Liver (tissue), 8 donors: ENCODE measurements at regions not wholly inside any gene's neighbourhood (a gene's known extent, or its start where the extent isn't known, plus 50 kb on each side); places are given as distances from the start of the nearest gene placed in this dataset.

ENCODE experiments used
- DNase-seq: peaks from one replicate; pipeline ENCODE4 v3.0.0-alpha.2; 2017; ENCODE audit warnings: low spot score
- H3K27ac ChIP-seq, 2 donors: one replicate each; pipeline ENCODE4 v1.7.0; 2013; ENCODE audit warnings: inconsistent platforms in 2 of 2, low read length in 2 of 2, control low read depth in 1 of 2, low read depth in 1 of 2, mild to moderate bottlenecking in 1 of 2
- H3K27me3 ChIP-seq, 4 donors: one replicate each; pipeline versions ENCODE4 v1.6.1 to v1.7.0; 2013; ENCODE audit warnings: low read length in 3 of 4, inconsistent platforms in 1 of 4, mild to moderate bottlenecking in 1 of 4, moderate library complexity in 1 of 4; ENCODE audit not compliant: control insufficient read depth in 4 of 4, insufficient read depth in 4 of 4
- H3K36me3 ChIP-seq, 4 donors: one replicate each; pipeline versions ENCODE4 v1.6.1 to v1.7.0; 2013; ENCODE audit warnings: low read length in 3 of 4, mild to moderate bottlenecking in 3 of 4, low read depth in 1 of 4, moderate library complexity in 1 of 4; ENCODE audit not compliant: control insufficient read depth in 4 of 4, insufficient read depth in 3 of 4
- H3K4me1 ChIP-seq, 4 donors: one replicate each; pipeline versions ENCODE4 v1.6.1 to v1.7.0; 2013; ENCODE audit warnings: low read length in 3 of 4, mild to moderate bottlenecking in 3 of 4, moderate library complexity in 1 of 4; ENCODE audit not compliant: control insufficient read depth in 4 of 4, insufficient read depth in 4 of 4
- H3K4me3 ChIP-seq, 3 donors: one replicate each; pipeline versions ENCODE4 v1.6.1 to v1.7.0; 2013; ENCODE audit warnings: low read length in 3 of 3, control low read depth in 1 of 3, low read depth in 1 of 3, mild to moderate bottlenecking in 1 of 3
- H3K9ac ChIP-seq, 2 donors: one replicate each; pipeline ENCODE4 v1.7.0; 2013; ENCODE audit warnings: low read length in 2 of 2, mild to moderate bottlenecking in 2 of 2, moderate library complexity in 2 of 2, control low read depth in 1 of 2, low read depth in 1 of 2
- H3K9me3 ChIP-seq, 4 donors: one replicate each; pipeline versions ENCODE4 v1.6.1 to v1.7.0; 2013; ENCODE audit warnings: low read length in 3 of 4; ENCODE audit not compliant: control insufficient read depth in 4 of 4
- CTCF ChIP-seq: fragments of 150-350 bp; IDR thresholded peaks from 2 replicates; pipeline ENCODE4 v1.5.1; 2017; ENCODE audit warnings: improper control_type of control experiment, low read depth, low read length; ENCODE audit not compliant: missing input control
- EGR1 ChIP-seq, 2 donors: IDR thresholded peaks; 2 replicates each; pipeline ENCODE4 v1.6.1; 2016 to 2018; ENCODE audit warnings: antibody characterized with exemption in 2 of 2, low read depth in 2 of 2
- FOXA1 ChIP-seq: IDR thresholded peaks from 2 replicates; pipeline ENCODE4 v1.6.1; 2016; ENCODE audit warnings: antibody characterized with exemption
- FOXA2 ChIP-seq: IDR thresholded peaks from 2 replicates; pipeline ENCODE4 v1.6.1; 2016; ENCODE audit warnings: antibody characterized with exemption
- GABPA ChIP-seq, 2 donors: IDR thresholded peaks in 1 of 2; conservative IDR thresholded peaks in 1 of 2; 2 replicates each; pipeline ENCODE4 v1.6.1; 2016; ENCODE audit warnings: antibody characterized with exemption in 2 of 2, mild to moderate bottlenecking in 1 of 2, moderate library complexity in 1 of 2
- HNF4A ChIP-seq, 2 donors: conservative IDR thresholded peaks; 2 replicates each; pipeline ENCODE4 v1.6.1; 2016; ENCODE audit warnings: antibody characterized with exemption in 2 of 2, mild to moderate bottlenecking in 2 of 2
- HNF4G ChIP-seq: IDR thresholded peaks from 2 replicates; pipeline ENCODE4 v1.6.1; 2016; ENCODE audit warnings: antibody characterized with exemption
- JUND ChIP-seq, 2 donors: IDR thresholded peaks; 2 replicates each; pipeline ENCODE4 v1.6.1; 2016; ENCODE audit warnings: antibody characterized with exemption in 2 of 2
- MAX ChIP-seq: IDR thresholded peaks from 2 replicates; pipeline ENCODE4 v1.6.1; 2016; ENCODE audit warnings: antibody characterized with exemption
- NR2F2 ChIP-seq: IDR thresholded peaks from 2 replicates; pipeline ENCODE4 v1.6.1; 2016; ENCODE audit warnings: antibody characterized with exemption
- REST ChIP-seq: IDR thresholded peaks from 2 replicates; pipeline ENCODE4 v1.6.1; 2016; ENCODE audit warnings: antibody characterized with exemption, mild to moderate bottlenecking
- RXRA ChIP-seq, 2 donors: IDR thresholded peaks; 2 replicates each; pipeline ENCODE4 v1.6.1; 2017 to 2018; ENCODE audit warnings: antibody characterized with exemption in 2 of 2, mild to moderate bottlenecking in 1 of 2
- SP1 ChIP-seq: IDR thresholded peaks from 2 replicates; pipeline ENCODE4 v1.6.1; 2018; ENCODE audit warnings: antibody characterized with exemption, mild to moderate bottlenecking
- TAF1 ChIP-seq: conservative IDR thresholded peaks from 2 replicates; pipeline ENCODE4 v1.6.1; 2016; ENCODE audit warnings: antibody characterized with exemption, mild to moderate bottlenecking
- YY1 ChIP-seq: IDR thresholded peaks from 2 replicates; pipeline ENCODE4 v1.6.1; 2016; ENCODE audit warnings: antibody characterized with exemption, mild to moderate bottlenecking
- WGBS: extraction: QIAGEN DNeasy Blood & Tissue Kit; methylation state at CpG from one replicate; pipeline ENCODE4 v1.1.7; 2013; 5-methylcytosine and 5-hydroxymethylcytosine counted together
- TF ChIP-seq, protein P1 (sequence below): IDR thresholded peaks from 2 replicates; pipeline ENCODE4 v1.6.1; 2016; ENCODE audit warnings: antibody characterized with exemption
- TF ChIP-seq, protein P2 (sequence below): IDR thresholded peaks from 2 replicates; pipeline ENCODE4 v1.6.1; 2016; ENCODE audit warnings: antibody characterized with exemption
- donor health status: healthy.
- donor health status: healthy.
- donor health status: healthy.
- donor health status: healthy.
- donor health status: healthy.

DNA sequence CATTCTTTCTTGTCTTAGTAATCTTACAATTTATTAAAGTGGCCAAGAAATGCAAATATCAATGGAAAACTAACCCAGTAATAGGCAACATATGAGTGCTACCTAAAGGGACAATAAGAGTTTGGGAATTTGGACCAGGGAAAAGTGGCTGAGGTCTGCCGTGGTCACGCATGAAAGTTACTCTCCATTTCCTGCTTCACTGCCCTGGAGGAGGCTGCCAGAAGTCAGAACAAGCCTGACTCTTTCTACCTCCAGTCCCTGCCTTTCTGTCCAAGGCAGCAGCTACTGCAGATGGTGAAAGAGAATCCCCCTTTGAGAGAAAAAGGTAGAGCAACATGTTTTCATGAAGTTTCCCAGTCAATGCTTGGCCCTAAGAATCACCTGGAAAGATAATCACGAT lies 201.1 kb upstream of the ARGLU1 start:
- H3K27ac ChIP-seq: no peak overlapping the region
- 85% methylated on average over 3 of the region's 3 CpGs for WGBS
- TF ChIP-seq, protein P1, sequence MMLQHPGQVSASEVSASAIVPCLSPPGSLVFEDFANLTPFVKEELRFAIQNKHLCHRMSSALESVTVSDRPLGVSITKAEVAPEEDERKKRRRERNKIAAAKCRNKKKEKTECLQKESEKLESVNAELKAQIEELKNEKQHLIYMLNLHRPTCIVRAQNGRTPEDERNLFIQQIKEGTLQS: no peak
- no peak for TF ChIP-seq GABPA (IDR thresholded peaks at IDR 0.05 in 1 of 2, conservative IDR thresholded peaks at IDR 0.05 in 1 of 2)
- no peak for TF ChIP-seq FOXA2
- no peak for TF ChIP-seq TAF1
- TF ChIP-seq RXRA (IDR thresholded peaks at IDR 0.05): no peak
- no peak for TF ChIP-seq JUND (IDR thresholded peaks at IDR 0.05)
- no peak for TF ChIP-seq EGR1 (IDR thresholded peaks at IDR 0.05; ENCODE audit: low read depth in 2 of 2)
- no peak for TF ChIP-seq HNF4G
- TF ChIP-seq FOXA1: no peak
- TF ChIP-seq CTCF: no peak
- no peak for TF ChIP-seq YY1
- TF ChIP-seq, protein P2, sequence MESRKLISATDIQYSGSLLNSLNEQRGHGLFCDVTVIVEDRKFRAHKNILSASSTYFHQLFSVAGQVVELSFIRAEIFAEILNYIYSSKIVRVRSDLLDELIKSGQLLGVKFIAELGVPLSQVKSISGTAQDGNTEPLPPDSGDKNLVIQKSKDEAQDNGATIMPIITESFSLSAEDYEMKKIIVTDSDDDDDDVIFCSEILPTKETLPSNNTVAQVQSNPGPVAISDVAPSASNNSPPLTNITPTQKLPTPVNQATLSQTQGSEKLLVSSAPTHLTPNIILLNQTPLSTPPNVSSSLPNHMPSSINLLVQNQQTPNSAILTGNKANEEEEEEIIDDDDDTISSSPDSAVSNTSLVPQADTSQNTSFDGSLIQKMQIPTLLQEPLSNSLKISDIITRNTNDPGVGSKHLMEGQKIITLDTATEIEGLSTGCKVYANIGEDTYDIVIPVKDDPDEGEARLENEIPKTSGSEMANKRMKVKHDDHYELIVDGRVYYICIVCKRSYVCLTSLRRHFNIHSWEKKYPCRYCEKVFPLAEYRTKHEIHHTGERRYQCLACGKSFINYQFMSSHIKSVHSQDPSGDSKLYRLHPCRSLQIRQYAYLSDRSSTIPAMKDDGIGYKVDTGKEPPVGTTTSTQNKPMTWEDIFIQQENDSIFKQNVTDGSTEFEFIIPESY: no peak
- no peak for TF ChIP-seq NR2F2
- TF ChIP-seq MAX: no peak
- no peak for TF ChIP-seq SP1
- TF ChIP-seq HNF4A (conservative IDR thresholded peaks at IDR 0.05): no peak
- H3K27me3 ChIP-seq: no peaks in the 10 kb centered on the region
- no peak overlapping the region for H3K9ac ChIP-seq
- DNase-seq: no peak
- no peak overlapping the region for H3K4me3 ChIP-seq
- H3K36me3 ChIP-seq: no peaks in the 10 kb centered on the region
- no peaks in the 10 kb centered on the region for H3K4me1 ChIP-seq
- peaks cover 2 to 5% (median 4%) of the 10 kb centered on the region in 4 donors for H3K9me3 ChIP-seq

- Histone ChIP-seq H3K9ac (no peak overlapping the region), H3K27me3 (no peaks in the 10 kb centered on the region), H3K27ac (no peak overlapping the region), H3K9me3 (peaks cover 0 to 2% (median 0%) of the 10 kb centered on the region in 4 donors), H3K36me3 (no peaks in the 10 kb centered on the region), H3K4me3 (no peak overlapping the region), H3K4me1 (peaks cover 0 to 1% (median 0%) of the 10 kb centered on the region in 4 donors)
- TF ChIP-seq CTCF (no peak), FOXA1 (no peak), HNF4G (no peak), GABPA (IDR thresholded peaks at IDR 0.05 in 1 of 2, conservative IDR thresholded peaks at IDR 0.05 in 1 of 2) (no peak), NR2F2 (no peak), FOXA2 (no peak), YY1 (no peak), SP1 (no peak), EGR1 (IDR thresholded peaks at IDR 0.05; ENCODE audit: low read depth in 2 of 2) (no peak), TAF1 (no peak), MAX (no peak), REST (no peak)
- TF ChIP-seq, protein P2: no peak
- TF ChIP-seq, protein P1: no peak
- 83% methylated on average over 3 of the region's 3 CpGs for WGBS
- DNase-seq: no peak
Observed at GRCh38 chr13:106762708-106763107, 194.8 kb upstream of the ARGLU1 start.
